ENCODE measurements at regions not wholly inside any gene's neighbourhood (a gene's known extent, or its start where the extent isn't known, plus 50 kb on each side); places are given as distances from the start of the nearest gene placed in this dataset.
"Not testable (repeated sequence)": the region's sequence is repeated elsewhere in the genome, so short reads cannot be mapped to it uniquely, and the experiment has no call there.

- TF ChIP-seq CTCF (conservative IDR thresholded peaks at IDR 0.05 in 1 of 2, IDR thresholded peaks at IDR 0.05 in 1 of 2; ENCODE audit: low read depth in 1 of 2, low read length in 2 of 2); EZH2 (IDR thresholded peaks at IDR 0.05; ENCODE audit: low read length, missing control alignments): not testable (repeated sequence)
Measured at GRCh38 chr3:145459681-145460080, 701.3 kb downstream of the PLOD2 start.
